DMS79 treated with DMSO at 0.1 percent for 48 hours (cell line): ENCODE measurements at regions not wholly inside any gene's neighbourhood (a gene's known extent, or its start where the extent isn't known, plus 50 kb on each side); places are given as distances from the start of the nearest gene placed in this dataset.

ENCODE experiments used
- DNase-seq: peaks from one replicate; lab custom pipeline; 2025; lab: John Stamatoyannopoulos, UW

DNA sequence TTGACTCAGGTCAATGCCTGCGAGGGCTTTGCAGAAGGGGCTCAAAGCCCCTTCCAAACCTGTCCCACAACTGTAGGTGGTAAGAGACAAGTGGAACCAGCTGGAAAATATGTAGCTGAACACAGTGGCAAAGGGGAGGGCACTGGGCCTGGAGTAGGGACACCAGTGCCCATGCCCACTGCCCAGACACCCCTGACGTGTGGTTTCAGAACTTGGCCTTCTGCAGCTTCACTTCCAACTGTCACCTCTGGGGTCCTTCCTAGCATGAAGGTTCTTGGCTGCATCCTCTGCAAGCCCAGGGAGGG, 233.1 kb upstream of the IRX1 start:
- no peak for DNase-seq

- no peak for DNase-seq
Measured at GRCh38 chr5:3361811-3362605, 233.6 kb upstream of the IRX1 start.

DNA sequence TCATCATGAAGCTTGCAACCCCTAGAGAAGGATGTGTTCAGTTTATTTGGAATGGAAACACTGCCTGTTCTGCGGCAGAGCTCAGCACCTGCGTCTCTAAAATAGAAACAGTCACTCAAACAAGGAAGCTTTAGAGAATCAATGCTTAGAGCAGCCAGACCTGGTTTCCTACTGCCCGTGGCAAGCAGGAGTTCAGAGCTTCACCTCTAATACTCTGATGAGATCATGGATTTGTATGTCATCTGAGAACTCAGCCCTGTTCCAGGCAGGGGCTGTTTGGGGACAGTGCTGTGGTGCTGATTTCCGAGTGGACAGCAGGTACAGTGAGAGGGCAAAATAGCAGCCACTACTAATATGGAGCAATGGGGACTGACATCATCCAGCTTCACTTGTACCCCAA, 236.0 kb upstream of the IRX1 start:
- DNase-seq = no peak

DNA sequence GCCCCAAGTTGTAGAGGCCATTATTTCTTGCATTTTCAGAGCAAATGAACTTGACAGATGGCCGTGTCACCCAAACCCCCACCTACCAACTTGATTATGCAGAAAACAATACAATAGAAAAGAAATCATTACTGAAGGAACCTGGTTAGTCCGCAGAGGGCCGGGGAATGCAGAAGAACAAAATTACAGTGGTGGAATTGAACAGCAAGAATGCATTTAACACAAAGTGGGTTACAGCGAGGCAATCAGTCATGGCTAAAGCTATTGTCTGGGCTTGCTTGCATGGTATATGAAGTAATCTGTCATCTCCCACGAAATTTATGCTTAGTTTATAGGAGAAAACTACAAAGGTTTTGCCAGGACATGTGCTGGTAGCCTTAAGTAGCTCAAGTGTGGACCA, 238.3 kb upstream of the IRX1 start:
- DNase-seq = no peak

DNA sequence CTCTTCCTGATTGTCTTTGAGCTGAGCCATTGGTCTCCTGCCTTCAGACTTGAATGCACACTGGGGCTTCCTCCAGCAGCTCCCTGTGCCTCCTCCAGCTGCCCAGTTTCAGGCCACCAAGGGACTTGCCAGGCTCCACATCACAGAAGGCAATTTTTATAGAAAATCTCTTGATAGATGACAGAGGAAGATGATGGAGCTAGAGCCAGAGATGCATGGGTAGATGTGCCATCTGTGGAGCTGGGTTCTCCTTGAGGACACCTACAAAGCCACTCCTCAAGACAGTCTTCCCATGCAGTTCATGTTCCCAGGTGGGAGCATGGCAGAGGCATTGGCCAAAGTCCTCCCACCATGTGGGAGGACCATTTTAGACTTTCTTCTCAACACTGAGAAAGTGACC, 239.6 kb upstream of the IRX1 start:
- DNase-seq = no peak

DNA sequence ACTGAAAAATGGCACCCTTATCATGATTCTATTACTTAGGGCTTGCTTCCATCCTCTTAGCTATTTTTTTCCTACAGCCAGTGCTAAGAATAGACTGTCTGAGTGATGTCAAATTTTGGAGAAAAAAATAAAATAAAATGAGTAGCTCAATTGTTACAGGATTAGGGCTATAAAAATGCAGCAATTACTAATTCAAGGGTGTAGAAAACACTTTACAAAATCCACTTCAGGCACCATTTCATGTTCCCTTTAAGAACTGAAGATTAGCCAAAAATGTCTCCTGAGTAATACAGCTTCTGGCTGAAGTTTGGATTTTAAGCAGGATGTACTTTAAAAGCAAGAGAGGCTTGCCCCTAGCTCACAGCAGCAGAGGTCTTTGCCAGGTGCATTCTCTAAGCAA, 240.5 kb upstream of the IRX1 start:
- no peak for DNase-seq

- DNase-seq = no peak
Measured at GRCh38 chr5:3354606-3355005, 241.0 kb upstream of the IRX1 start.

DNA sequence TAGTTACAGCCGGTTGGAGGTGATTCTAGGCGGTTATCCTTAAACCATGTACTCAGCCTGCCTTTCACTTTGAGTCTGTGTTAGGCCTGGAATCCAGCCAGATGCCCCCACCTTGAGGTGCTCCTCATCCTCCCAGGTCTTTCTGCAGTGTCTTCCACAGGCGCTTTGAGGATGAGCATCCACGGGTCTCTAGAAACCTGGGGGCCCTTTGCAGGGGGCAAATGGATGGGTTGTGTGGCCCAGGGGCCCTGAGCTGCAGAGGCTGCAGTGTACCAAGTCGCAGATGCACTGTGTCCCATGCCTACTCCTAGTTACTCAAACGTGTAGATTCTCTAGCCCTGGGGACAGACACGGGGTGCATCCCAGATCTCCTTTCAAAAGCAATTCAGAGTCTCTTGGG, 242.1 kb upstream of the IRX1 start:
- no peak for DNase-seq

- no peak for DNase-seq
Measured at GRCh38 chr5:3352711-3353110, 242.9 kb upstream of the IRX1 start.

GRCh38 chr5:3351581-3352442, 243.8 kb upstream of the IRX1 start:
- DNase-seq = no peak

- DNase-seq = no peak
Measured at GRCh38 chr5:3350781-3351180, 244.9 kb upstream of the IRX1 start.

GRCh38 chr5:3349704-3350565, 245.7 kb upstream of the IRX1 start:
- DNase-seq = no peak

DNA sequence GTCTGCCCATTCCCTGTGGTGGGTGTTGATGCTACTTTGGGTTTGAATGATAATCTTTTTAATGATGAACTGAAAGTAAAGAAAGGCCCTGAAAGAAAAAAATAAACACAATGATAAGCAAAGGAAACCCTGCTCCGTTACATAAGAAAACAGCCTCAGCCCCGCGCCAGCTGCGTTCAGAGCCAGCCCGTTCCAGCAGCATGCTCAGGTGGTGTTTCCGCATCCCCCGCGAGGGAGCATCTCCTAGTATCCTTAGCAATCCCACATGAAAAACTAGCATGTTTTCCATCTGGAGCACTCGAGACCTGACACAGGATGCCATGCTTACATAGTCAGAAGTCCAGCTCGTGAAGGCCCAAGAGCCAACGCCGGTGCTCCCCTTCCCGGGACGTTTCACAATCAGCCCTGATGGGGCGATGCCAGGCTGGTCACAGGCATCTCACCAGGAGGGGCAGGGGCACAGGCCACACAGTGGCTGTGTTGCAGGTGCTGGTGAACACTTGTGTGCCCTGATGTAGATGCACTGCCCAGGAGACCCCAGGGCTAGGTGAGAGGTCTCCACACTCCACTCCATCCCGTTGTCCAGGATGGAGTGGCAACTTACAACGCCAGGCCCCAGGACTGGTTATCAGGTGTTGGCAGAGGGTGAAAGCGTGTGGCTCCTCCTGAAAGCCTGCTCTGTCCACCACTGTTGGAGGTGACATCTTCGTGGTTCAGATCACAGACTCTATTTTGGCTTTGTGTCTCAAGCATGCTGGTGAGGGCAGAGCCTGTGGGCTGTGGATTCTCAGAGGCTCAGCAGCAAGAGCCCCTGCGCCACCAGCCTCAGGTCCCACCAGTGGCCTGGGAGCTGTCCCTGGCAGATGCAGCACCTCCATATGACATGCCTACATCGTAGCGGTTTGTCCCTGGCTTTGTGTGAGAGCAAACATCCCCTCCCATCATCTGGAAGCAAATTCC, 246.8 kb upstream of the IRX1 start:
- no peak for DNase-seq

DNA sequence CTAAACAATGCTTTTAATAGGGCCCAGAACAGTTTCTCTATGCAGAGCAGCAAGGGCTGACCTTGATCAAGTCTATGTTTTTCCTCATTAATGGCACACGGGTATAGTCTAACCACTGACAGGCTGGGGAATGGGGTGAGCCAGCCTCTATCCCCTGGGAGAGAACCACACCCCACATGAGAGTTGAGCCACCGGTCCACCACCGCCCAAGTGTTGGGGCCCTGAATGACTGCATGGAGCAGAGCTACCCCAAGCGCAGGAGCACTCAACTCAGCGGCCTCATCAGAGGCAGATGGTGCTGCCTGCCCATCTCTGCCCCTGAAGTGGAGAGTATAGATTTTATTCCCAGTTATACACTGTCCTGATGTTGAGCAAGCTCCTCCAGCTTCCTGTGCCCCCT, 247.9 kb upstream of the IRX1 start:
- DNase-seq = no peak

GRCh38 chr5:3346111-3346820, 249.4 kb upstream of the IRX1 start:
- no peak for DNase-seq

DNA sequence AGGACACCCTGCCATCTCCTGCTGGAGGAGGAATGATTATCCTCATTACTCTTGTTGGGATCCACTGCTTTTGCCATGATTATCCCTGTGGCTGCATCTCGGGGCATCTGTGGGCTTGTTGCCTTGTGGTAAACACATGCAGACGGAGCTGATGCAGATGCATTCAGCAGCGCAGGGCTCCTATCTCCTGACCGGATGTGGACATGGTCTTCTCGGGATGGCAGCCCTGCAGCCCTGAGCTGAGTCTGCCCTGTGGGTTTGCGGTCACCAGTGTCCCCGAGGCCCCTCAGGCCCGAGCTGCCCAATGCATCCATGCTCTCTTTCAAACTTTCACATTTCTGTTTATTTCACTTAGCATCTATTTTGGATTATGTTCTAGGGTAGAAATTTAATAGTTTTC, 250.4 kb upstream of the IRX1 start:
- DNase-seq = no peak

DNA sequence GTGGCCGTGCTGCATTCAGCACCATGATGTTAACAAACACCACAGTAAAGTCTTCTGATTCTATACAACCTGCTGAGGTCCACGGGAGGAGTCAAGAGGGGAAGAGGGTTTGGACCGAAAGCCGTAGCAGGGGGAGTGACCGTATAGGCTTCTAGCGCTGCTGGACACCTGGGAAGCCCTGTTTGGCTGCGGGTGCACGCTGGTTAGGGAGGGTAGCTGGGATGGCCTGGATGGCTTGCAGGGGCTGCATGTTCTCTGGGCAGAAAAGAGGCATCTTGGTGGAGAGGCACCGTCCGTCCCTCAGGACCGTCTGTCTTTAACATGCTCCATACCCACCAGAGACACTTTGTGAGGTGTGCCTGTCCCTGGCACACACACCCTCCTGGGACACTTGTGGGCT, 251.0 kb upstream of the IRX1 start:
- DNase-seq = no peak

DNA sequence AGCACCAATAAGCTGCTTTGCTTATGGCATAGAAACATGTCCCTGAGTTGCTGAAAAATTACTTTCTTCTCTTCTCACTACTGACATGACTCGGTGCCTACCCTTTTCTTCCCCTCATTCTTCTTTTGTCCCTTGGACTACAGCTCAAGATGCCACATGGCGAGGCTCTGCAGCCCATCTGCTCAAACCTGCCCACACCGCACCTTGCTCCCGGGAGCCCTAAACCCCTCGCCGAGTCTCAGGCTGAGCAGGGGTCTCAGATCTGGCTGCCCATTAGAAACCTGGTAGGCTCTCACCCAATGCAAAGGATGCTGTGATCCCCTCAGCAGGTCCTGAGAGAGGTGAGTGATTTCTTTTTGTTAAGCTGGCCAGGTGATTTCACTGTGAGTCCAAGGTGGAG, 251.7 kb upstream of the IRX1 start:
- no peak for DNase-seq

- no peak for DNase-seq
Measured at GRCh38 chr5:3343211-3343610, 252.4 kb upstream of the IRX1 start.

DNA sequence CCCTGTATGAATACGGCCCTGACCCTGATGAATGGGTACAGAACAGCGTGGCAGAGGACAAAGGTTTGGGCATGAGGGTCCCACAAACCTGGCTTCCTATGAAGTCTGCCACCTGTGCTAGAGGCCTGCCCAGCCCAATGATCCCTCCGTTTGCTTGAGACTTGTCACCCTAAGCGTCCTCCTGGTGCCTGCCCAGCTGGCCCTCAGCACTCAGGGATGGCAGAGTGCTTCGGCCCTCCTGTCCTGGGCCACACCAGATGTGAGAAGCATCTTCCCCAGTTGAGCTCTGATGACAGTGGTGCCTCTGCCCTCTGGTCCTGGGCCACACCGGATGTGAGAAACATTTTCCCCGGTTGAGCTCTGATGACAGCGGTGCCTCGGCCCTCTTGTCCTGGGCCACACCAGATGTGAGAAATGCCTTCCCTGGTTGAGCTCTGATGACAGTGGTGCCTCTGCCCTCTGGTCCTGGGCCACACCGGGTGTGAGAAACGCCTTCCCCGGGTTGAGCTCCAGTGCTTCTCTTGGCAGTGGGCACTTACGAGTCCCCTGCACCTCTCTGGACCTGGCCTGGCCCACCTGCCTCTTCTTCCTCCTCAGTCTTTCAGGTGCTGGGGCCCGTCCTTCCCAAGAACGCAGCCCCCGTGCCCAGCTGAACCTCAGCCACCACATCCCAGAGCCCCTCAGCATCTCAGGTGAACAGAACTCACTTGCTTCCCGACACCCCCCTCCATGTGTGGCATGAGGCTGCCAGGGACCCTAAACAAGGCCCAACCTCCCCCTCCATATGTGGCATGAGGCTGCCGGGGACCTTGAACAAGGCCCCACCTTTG, 253.1 kb upstream of the IRX1 start:
- DNase-seq = no peak
